AG09309 (cell line): ENCODE measurements at regions not wholly inside any gene's neighbourhood (a gene's known extent, or its start where the extent isn't known, plus 50 kb on each side); places are given as distances from the start of the nearest gene placed in this dataset.

Experiments used
- DNase-seq: peaks from one replicate; pipeline ENCODE4 v3.0.0-alpha.2; 2010; ENCODE audit warnings: low read depth
- H3K4me3 ChIP-seq: 2 replicates; pipeline ENCODE4 v1.5.1; 2011; ENCODE audit warnings: mild to moderate bottlenecking, low read depth, low read length, moderate library complexity; ENCODE audit not compliant: control insufficient read depth
- CTCF ChIP-seq: IDR thresholded peaks from 2 replicates; pipeline ENCODE4 v1.5.1; 2011; ENCODE audit warnings: mild to moderate bottlenecking, low read depth, low read length, inconsistent platforms; ENCODE audit not compliant: insufficient read depth, control insufficient read depth; ENCODE audit errors: missing control alignments

GRCh38 chr5:54743997-54744788 lies 226.6 kb downstream of the SNX18 start:
- TF ChIP-seq CTCF, result no peak
- DNase-seq, result peak; percentile 95
- no peak overlapping the region for H3K4me3 ChIP-seq

GRCh38 chr5:54743581-54743980 lies 226.0 kb downstream of the SNX18 start:
- no peak for DNase-seq
- H3K4me3 ChIP-seq, result no peak overlapping the region
- no peak for TF ChIP-seq CTCF

- H3K4me3 ChIP-seq, result no peak overlapping the region
- peak; percentile 43 for TF ChIP-seq CTCF
- peak; percentile 34 for DNase-seq
Observed at GRCh38 chr5:54742417-54742891, 224.9 kb downstream of the SNX18 start.

- DNase-seq, result no peak
- TF ChIP-seq CTCF, result no peak
- H3K4me3 ChIP-seq, result no peak overlapping the region
Observed at GRCh38 chr5:54741711-54742110, 224.2 kb downstream of the SNX18 start.

GRCh38 chr5:54740141-54740540 lies 222.6 kb downstream of the SNX18 start:
- no peak for TF ChIP-seq CTCF
- DNase-seq, result no peak
- H3K4me3 ChIP-seq, result no peak overlapping the region

GRCh38 chr5:54739371-54739770 lies 221.8 kb downstream of the SNX18 start:
- H3K4me3 ChIP-seq, result no peak overlapping the region
- TF ChIP-seq CTCF, result no peak
- DNase-seq, result no peak

GRCh38 chr5:54738973-54739367 lies 221.4 kb downstream of the SNX18 start:
- DNase-seq, result no peak
- no peak overlapping the region for H3K4me3 ChIP-seq
- no peak for TF ChIP-seq CTCF
